ENCODE measurements at regions not wholly inside any gene's neighbourhood (a gene's known extent, or its start where the extent isn't known, plus 50 kb on each side); places are given as distances from the start of the nearest gene placed in this dataset.

DNA sequence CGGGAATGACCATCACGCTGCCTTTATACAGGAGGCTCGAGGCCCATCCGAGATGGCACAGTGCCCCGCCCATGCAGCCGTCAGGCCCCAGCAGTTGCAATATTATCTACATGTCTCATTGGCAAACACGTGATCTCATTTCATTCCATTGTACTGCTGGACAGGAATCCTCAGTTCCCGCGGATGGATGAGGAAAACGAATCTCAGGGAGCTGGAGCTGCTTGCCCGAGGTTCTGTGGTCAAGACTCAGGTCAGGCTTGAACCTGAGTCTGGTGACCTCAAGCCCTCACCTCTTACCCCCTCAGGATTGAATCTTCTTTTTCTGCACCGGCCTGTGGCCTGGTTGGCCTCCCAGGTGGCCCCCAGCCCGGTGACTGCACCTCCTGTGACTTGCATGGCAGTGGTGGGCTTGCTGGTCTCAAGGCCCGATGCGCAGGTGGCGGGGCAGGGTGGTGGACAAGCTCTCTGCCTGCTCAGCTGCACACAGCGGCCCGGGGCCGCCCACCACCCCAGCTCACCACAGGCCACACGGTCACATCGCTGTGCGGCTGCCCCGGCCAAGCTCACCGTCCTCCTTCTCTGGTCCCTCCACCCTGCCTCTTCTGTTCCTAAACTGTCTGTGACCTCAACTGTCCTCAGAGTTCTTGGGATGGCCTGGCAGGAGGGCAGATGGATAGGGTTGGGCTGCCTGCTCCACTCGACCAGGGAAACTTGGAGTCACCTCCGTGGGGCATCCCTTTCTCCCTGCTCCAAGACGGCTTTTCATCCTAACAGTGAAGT, 52.0 kb upstream of the HS6ST1 start:
- TF ChIP-seq, protein P1, sequence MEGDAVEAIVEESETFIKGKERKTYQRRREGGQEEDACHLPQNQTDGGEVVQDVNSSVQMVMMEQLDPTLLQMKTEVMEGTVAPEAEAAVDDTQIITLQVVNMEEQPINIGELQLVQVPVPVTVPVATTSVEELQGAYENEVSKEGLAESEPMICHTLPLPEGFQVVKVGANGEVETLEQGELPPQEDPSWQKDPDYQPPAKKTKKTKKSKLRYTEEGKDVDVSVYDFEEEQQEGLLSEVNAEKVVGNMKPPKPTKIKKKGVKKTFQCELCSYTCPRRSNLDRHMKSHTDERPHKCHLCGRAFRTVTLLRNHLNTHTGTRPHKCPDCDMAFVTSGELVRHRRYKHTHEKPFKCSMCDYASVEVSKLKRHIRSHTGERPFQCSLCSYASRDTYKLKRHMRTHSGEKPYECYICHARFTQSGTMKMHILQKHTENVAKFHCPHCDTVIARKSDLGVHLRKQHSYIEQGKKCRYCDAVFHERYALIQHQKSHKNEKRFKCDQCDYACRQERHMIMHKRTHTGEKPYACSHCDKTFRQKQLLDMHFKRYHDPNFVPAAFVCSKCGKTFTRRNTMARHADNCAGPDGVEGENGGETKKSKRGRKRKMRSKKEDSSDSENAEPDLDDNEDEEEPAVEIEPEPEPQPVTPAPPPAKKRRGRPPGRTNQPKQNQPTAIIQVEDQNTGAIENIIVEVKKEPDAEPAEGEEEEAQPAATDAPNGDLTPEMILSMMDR (IDR thresholded peaks at IDR 0.05) = no peak
- no peak for TF ChIP-seq POLR2A (IDR thresholded peaks at IDR 0.05)

Data from right lobe of liver (tissue), 4 donors.